ENCODE measurements at regions not wholly inside any gene's neighbourhood (a gene's known extent, or its start where the extent isn't known, plus 50 kb on each side); places are given as distances from the start of the nearest gene placed in this dataset.

- TF ChIP-seq CTCF (IDR thresholded peaks at IDR 0.05 in 2 of 3, conservative IDR thresholded peaks at IDR 0.05 in 1 of 3; ENCODE audit: insufficient read depth in 2 of 3, low read depth in 1 of 3, low read length in 3 of 3) (no peak), HOXB6 (CRISPR knock-in tag; IDR thresholded peaks at IDR 0.05; ENCODE audit: borderline replicate concordance) (no peak), BRF2 (IDR thresholded peaks at IDR 0.05; ENCODE audit: borderline replicate concordance, insufficient read depth, insufficient read length) (no peak), KAT8 (IDR thresholded peaks at IDR 0.05; ENCODE audit: low read depth) (no peak), TCF7L2 (IDR thresholded peaks at IDR 0.05; ENCODE audit: low read depth, low read length) (no peak), LARP7 (IDR thresholded peaks at IDR 0.05) (no peak), ZNF175 (CRISPR knock-in tag; IDR thresholded peaks at IDR 0.05; ENCODE audit: low read depth) (no peak), ZNF561 (CRISPR knock-in tag; conservative IDR thresholded peaks at IDR 0.05) (no peak), POLR2AphosphoS5 (IDR thresholded peaks at IDR 0.05; ENCODE audit: control insufficient read depth, insufficient read depth, low read depth, low read length) (no peak), MAX (CRISPR knock-in tag; IDR thresholded peaks at IDR 0.05) (no peak), RAD21 (CRISPR knock-in tag; conservative IDR thresholded peaks at IDR 0.05 in 1 of 2, IDR thresholded peaks at IDR 0.05 in 1 of 2) (no peak)
These were observed 435.6 kb upstream of the HS6ST1 start for GRCh38 chr2:128754246-128754724.
